Mammary epithelial cell (primary cell): ENCODE measurements at regions not wholly inside any gene's neighbourhood (a gene's known extent, or its start where the extent isn't known, plus 50 kb on each side); places are given as distances from the start of the nearest gene placed in this dataset.

Source experiments
- EZH2 ChIP-seq: IDR thresholded peaks from 2 replicates; pipeline ENCODE4 v1.6.1; 2012; ENCODE audit warnings: low read length, inconsistent platforms, borderline replicate concordance
- TF ChIP-seq, protein P1 (sequence below), 2 donors: IDR thresholded peaks in 1 of 2; conservative IDR thresholded peaks in 1 of 2; 2 replicates each; pipeline ENCODE4 v1.5.1; 2011 to 2012; ENCODE audit warnings: inconsistent platforms in 2 of 2, low read length in 2 of 2, mild to moderate bottlenecking in 2 of 2, control low read depth in 1 of 2, low read depth in 1 of 2; ENCODE audit not compliant: insufficient read depth in 1 of 2; ENCODE audit errors: extremely low read depth in 1 of 2

DNA sequence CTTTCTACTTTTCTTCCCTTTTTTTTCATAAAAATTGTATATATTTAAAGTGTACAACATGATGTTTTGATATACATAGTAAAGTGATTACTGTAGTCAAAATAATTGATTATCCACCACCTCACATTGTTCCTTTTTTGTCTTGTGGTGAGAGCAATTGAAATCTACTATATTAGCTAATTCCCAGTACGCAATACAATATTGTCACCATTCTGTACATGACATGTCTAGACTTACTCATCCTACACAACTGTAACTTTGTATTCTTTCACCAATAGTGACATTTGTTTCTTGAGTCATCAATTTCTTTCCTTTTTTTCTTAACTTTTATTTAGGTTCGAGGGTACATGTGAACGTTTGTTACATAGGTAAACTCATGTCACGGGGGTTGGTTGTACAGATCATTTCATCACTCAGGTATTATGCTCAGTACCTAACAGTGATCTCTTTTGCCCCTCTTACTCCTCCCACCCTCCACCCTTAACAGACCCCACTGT lies 265.2 kb downstream of the KCNRG start:
- no peak for TF ChIP-seq EZH2
- TF ChIP-seq, protein P1, sequence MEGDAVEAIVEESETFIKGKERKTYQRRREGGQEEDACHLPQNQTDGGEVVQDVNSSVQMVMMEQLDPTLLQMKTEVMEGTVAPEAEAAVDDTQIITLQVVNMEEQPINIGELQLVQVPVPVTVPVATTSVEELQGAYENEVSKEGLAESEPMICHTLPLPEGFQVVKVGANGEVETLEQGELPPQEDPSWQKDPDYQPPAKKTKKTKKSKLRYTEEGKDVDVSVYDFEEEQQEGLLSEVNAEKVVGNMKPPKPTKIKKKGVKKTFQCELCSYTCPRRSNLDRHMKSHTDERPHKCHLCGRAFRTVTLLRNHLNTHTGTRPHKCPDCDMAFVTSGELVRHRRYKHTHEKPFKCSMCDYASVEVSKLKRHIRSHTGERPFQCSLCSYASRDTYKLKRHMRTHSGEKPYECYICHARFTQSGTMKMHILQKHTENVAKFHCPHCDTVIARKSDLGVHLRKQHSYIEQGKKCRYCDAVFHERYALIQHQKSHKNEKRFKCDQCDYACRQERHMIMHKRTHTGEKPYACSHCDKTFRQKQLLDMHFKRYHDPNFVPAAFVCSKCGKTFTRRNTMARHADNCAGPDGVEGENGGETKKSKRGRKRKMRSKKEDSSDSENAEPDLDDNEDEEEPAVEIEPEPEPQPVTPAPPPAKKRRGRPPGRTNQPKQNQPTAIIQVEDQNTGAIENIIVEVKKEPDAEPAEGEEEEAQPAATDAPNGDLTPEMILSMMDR (conservative IDR thresholded peaks at IDR 0.05 in 1 of 2, IDR thresholded peaks at IDR 0.05 in 1 of 2; ENCODE audit: extremely low read depth in 1 of 2, insufficient read depth in 1 of 2, low read depth in 1 of 2, low read length in 2 of 2), result no peak
